AG04450 (cell line): ENCODE measurements at regions not wholly inside any gene's neighbourhood (a gene's known extent, or its start where the extent isn't known, plus 50 kb on each side); places are given as distances from the start of the nearest gene placed in this dataset.

Source experiments
- CTCF ChIA-PET: fragments of 300-600, 350-600 bp; formaldehyde crosslinking; extraction: SDS; loops from one replicate; lab custom pipeline; 2022; ENCODE audit warnings: antibody characterized with exemption, inconsistent platforms; lab: Charles Lee
- POLR2A ChIA-PET: fragments of 350-600 bp; formaldehyde crosslinking; extraction: SDS; loops from one replicate; lab custom pipeline; 2021; ENCODE audit warnings: antibody characterized with exemption, inconsistent platforms; lab: Yijun Ruan, JAX
- DNase-seq: peaks from one replicate; pipeline ENCODE4 v3.0.0-alpha.2; 2011; ENCODE audit warnings: low read depth, low spot score
- H3K27ac ChIP-seq: one replicate; pipeline ENCODE4 v1.5.1; 2012; ENCODE audit warnings: low read depth, low read length, control low read depth
- H3K27me3 ChIP-seq: one replicate; pipeline ENCODE4 v1.6.0; 2012; ENCODE audit warnings: low read length; ENCODE audit not compliant: control insufficient read depth, insufficient read depth
- H3K4me3 ChIP-seq: 2 replicates; pipeline ENCODE4 v1.5.1; 2011; ENCODE audit warnings: mild to moderate bottlenecking, low read depth, low read length, control low read depth
- H3K9me3 ChIP-seq: 2 replicates; pipeline ENCODE4 v1.5.1; 2012; ENCODE audit warnings: low read length; ENCODE audit not compliant: control insufficient read depth, insufficient read depth
- CTCF ChIP-seq: IDR thresholded peaks from 2 replicates; pipeline ENCODE4 v1.5.1; 2011; ENCODE audit warnings: low read depth, low read length, control low read depth, inconsistent platforms

DNA sequence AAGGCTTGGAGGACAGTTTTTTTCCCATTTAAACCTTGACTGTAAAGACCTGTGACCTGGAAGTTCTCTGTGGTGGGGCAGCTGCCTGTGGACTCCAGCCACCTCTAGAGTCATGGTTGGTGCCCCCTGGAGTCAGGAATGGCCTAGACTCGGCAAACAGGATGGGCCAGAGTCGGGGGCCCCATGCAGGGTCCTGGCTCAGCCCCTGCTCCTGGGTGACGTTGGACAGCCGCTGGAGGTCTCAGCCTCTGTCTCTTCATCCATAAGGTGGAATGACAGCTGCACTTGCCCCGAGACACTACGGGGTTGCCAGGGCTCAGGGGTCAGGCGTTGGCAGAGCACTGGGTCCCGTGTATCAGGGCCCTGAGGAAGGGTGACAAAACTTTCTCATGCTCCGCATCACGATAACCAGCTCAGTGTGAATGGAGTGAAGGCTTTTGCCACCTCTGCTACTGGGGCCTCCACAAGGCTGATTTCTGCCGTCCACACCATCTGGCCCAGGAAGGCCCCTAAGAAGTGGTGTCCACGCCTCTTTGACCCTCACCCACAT, 58.5 kb upstream of the TTC34 start:
- Histone ChIP-seq H3K9me3 (peaks cover 100% of the 10 kb centered on the region), H3K4me3 (no peak overlapping the region), H3K27ac (no peak overlapping the region), H3K27me3 (no peaks in the 10 kb centered on the region)
- CTCF ChIA-PET = no interaction called here
- TF ChIP-seq CTCF = no peak
- no peak for DNase-seq
- POLR2A ChIA-PET = no interaction called here

GRCh38 chr1:2860476-2861142, 59.1 kb upstream of the TTC34 start:
- ChIA-PET POLR2A (no interaction called here), CTCF (no interaction called here)
- no peak for DNase-seq
- Histone ChIP-seq H3K27ac (no peak overlapping the region), H3K4me3 (no peak overlapping the region), H3K9me3 (peaks cover 100% of the 10 kb centered on the region), H3K27me3 (no peaks in the 10 kb centered on the region)
- no peak for TF ChIP-seq CTCF

- no peak for TF ChIP-seq CTCF
- CTCF ChIA-PET = no interaction called here
- no peaks in the 10 kb centered on the region for H3K27me3 ChIP-seq
- POLR2A ChIA-PET = no interaction called here
- H3K9me3 ChIP-seq = peaks cover 100% of the 10 kb centered on the region
- H3K27ac ChIP-seq = no peak overlapping the region
- no peak for DNase-seq
- no peak overlapping the region for H3K4me3 ChIP-seq
These were observed 59.9 kb upstream of the TTC34 start for GRCh38 chr1:2861143-2861987.

GRCh38 chr1:2861988-2862813, 60.7 kb upstream of the TTC34 start:
- POLR2A ChIA-PET = no interaction called here
- Histone ChIP-seq H3K9me3 (peaks cover 100% of the 10 kb centered on the region), H3K4me3 (no peak overlapping the region), H3K27ac (no peak overlapping the region), H3K27me3 (no peaks in the 10 kb centered on the region)
- no peak for TF ChIP-seq CTCF
- no peak for DNase-seq
- CTCF ChIA-PET = no interaction called here
